Ishikawa (cell line): ENCODE measurements at regions not wholly inside any gene's neighbourhood (a gene's known extent, or its start where the extent isn't known, plus 50 kb on each side); places are given as distances from the start of the nearest gene placed in this dataset.

ENCODE experiments used
- CEBPB ChIP-seq: IDR thresholded peaks from 2 replicates; pipeline ENCODE4 v1.6.1; 2012
- CREB1 ChIP-seq: IDR thresholded peaks from 2 replicates; pipeline ENCODE4 v1.6.1; 2012; ENCODE audit warnings: low read depth
- EGR1 ChIP-seq: IDR thresholded peaks from 2 replicates; pipeline ENCODE4 v1.6.1; 2012
- EP300 ChIP-seq: IDR thresholded peaks from 2 replicates; pipeline ENCODE4 v1.6.1; 2012; ENCODE audit warnings: borderline replicate concordance
- FOXM1 ChIP-seq: IDR thresholded peaks from 2 replicates; pipeline ENCODE4 v1.6.1; 2012; ENCODE audit warnings: low read depth, borderline replicate concordance
- NFIC ChIP-seq: IDR thresholded peaks from 2 replicates; pipeline ENCODE4 v1.6.1; 2012
- RAD21 ChIP-seq: IDR thresholded peaks from 2 replicates; pipeline ENCODE4 v1.6.1; 2012; ENCODE audit warnings: low read depth
- TAF1 ChIP-seq: IDR thresholded peaks from 2 replicates; pipeline ENCODE4 v1.6.1; 2012; ENCODE audit warnings: low read depth, mild to moderate bottlenecking
- TCF12 ChIP-seq: IDR thresholded peaks from 2 replicates; pipeline ENCODE4 v1.6.1; 2012; ENCODE audit warnings: low read depth
- TEAD4 ChIP-seq: IDR thresholded peaks from 2 replicates; pipeline ENCODE4 v1.6.1; 2012
- YY1 ChIP-seq: IDR thresholded peaks from 2 replicates; pipeline ENCODE4 v1.6.1; 2012; ENCODE audit warnings: low read depth
- ZBTB7A ChIP-seq: IDR thresholded peaks from 2 replicates; pipeline ENCODE4 v1.6.1; 2012; ENCODE audit warnings: low read depth
- TF ChIP-seq, protein P1 (sequence below): IDR thresholded peaks from 2 replicates; pipeline ENCODE4 v1.6.1; 2012
- TF ChIP-seq, protein P2 (sequence below): IDR thresholded peaks from 2 replicates; pipeline ENCODE4 v1.6.1; 2012; ENCODE audit warnings: low read depth, mild to moderate bottlenecking
- TF ChIP-seq, protein P3 (sequence below): IDR thresholded peaks from 2 replicates; pipeline ENCODE4 v1.6.1; 2012

DNA sequence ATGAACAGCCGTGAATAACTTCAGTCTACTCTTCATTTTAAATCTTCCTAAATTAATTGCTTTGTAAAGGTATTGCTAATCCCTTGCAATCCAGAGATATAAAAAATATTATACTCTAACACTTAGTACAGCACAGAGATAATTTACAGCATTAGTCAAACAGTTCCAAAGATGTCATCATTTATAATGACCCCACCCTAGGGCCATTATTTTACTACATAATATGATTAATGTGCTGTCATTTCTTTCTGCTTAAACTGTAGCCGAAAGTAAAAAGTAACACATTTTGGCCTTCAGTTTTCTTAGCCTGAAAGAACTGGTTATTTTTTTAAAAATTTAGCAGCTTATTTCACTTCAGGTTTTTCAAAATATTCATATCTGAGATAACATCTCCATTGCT is 256.3 kb upstream of the RFC3 start:
- TF ChIP-seq FOXM1 (no peak), TAF1 (no peak), YY1 (no peak), NFIC (no peak), ZBTB7A (no peak), CREB1 (no peak), TCF12 (no peak), TEAD4 (no peak), EP300 (no peak), RAD21 (no peak)
- TF ChIP-seq, protein P1, sequence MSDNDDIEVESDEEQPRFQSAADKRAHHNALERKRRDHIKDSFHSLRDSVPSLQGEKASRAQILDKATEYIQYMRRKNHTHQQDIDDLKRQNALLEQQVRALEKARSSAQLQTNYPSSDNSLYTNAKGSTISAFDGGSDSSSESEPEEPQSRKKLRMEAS = no peak
- TF ChIP-seq, protein P2, sequence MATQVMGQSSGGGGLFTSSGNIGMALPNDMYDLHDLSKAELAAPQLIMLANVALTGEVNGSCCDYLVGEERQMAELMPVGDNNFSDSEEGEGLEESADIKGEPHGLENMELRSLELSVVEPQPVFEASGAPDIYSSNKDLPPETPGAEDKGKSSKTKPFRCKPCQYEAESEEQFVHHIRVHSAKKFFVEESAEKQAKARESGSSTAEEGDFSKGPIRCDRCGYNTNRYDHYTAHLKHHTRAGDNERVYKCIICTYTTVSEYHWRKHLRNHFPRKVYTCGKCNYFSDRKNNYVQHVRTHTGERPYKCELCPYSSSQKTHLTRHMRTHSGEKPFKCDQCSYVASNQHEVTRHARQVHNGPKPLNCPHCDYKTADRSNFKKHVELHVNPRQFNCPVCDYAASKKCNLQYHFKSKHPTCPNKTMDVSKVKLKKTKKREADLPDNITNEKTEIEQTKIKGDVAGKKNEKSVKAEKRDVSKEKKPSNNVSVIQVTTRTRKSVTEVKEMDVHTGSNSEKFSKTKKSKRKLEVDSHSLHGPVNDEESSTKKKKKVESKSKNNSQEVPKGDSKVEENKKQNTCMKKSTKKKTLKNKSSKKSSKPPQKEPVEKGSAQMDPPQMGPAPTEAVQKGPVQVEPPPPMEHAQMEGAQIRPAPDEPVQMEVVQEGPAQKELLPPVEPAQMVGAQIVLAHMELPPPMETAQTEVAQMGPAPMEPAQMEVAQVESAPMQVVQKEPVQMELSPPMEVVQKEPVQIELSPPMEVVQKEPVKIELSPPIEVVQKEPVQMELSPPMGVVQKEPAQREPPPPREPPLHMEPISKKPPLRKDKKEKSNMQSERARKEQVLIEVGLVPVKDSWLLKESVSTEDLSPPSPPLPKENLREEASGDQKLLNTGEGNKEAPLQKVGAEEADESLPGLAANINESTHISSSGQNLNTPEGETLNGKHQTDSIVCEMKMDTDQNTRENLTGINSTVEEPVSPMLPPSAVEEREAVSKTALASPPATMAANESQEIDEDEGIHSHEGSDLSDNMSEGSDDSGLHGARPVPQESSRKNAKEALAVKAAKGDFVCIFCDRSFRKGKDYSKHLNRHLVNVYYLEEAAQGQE = no peak

DNA sequence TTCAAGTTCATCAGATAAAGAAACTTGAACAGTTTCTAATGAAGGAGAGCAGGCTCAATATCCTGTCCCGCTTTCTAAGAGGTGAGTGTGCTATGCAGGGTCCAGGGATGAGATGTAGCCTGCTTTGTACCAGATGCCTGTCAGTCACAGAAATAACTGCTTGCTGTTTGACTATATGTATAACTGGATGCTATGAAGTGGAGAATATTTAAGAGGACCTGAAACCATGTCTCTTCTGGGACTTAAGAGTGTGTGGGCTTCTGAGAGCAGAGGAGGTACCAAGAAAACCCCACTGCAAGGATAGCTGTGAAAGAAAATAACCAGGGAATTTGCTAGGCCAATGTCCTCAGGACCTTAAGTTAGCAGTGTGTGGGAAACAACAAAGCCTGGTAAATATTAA is 246.3 kb upstream of the RFC3 start:
- TF ChIP-seq CREB1 (no peak), EP300 (no peak), RAD21 (no peak), FOXM1 (no peak)
- TF ChIP-seq, protein P3, sequence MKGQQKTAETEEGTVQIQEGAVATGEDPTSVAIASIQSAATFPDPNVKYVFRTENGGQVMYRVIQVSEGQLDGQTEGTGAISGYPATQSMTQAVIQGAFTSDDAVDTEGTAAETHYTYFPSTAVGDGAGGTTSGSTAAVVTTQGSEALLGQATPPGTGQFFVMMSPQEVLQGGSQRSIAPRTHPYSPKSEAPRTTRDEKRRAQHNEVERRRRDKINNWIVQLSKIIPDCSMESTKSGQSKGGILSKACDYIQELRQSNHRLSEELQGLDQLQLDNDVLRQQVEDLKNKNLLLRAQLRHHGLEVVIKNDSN = no peak
- TF ChIP-seq, protein P1 = no peak

DNA sequence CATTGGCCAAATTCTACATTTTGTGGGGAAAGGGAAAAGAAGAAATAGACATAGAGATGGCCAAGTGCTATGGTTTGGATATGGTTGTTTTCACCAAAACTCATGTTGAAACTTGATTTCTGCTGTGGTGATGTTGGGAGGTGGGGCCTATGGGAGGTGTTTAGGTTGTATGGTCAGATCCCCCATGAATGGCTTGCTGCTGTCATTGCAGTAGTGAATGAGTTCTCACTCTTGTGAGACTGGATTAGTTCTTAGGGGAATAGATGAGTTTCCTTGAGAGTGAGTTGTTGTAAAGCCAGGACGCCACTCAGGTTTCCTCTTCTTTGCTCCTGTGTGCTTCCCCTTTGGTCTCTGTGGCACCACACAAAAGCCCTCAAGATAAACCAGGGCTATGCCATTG is 242.6 kb upstream of the RFC3 start:
- TF ChIP-seq FOXM1 (no peak), ZBTB7A (no peak), EP300 (no peak), NFIC (no peak), TCF12 (no peak), TAF1 (no peak), EGR1 (no peak), CREB1 (no peak), CEBPB (no peak), RAD21 (no peak), YY1 (no peak), TEAD4 (no peak)
- TF ChIP-seq, protein P2 = no peak
- TF ChIP-seq, protein P1 = no peak
- TF ChIP-seq, protein P3 = no peak

DNA sequence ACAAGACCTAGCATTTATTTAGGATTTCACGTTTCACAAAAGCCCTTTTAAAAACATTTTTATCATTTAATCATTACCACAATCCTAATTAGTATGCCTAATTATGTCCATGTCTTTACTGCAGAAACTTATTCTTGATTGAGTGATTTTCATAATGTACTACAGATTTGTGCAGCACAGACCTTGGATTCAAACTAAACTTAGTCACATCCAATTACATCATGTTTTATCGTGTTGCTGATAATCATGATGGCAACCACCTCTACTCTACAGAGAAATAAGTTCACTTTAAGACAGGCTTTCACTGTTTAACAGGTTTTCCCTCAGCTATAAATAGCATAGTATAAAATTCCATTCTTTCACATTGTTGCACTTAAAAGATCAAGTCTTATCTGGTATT is 240.9 kb upstream of the RFC3 start:
- no peak for TF ChIP-seq TEAD4

DNA sequence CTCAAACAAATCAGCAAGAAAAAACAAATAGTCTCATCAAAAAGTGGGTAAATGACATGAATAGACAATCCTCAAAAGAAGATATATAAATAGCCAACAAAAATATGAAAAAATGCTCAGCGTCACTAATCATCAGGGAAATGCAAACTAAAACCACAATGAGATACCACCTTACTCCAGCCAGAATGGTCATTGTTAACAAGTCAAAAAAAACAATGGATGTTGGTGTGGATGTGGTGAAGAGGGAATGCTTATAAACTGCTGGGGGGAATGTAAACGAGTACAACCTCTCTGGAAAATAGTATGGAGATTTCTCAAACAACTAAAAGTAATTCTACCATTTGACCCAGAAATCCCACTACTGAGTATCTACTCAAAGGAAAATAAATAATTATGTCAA is 239.2 kb upstream of the RFC3 start:
- no peak for TF ChIP-seq RAD21
- no peak for TF ChIP-seq ZBTB7A
- no peak for TF ChIP-seq NFIC
- no peak for TF ChIP-seq FOXM1
- no peak for TF ChIP-seq EP300
- TF ChIP-seq, protein P2 = no peak
